CD4-positive, alpha-beta T cell (primary cell): ENCODE measurements at regions not wholly inside any gene's neighbourhood (a gene's known extent, or its start where the extent isn't known, plus 50 kb on each side); places are given as distances from the start of the nearest gene placed in this dataset.

Experiments used
- ATAC-seq: fragments of 200-7000 bp; cut with Tn5 transposase; one replicate; pipeline ENCODE4 v1.10.0; 2022; ENCODE audit warnings: mild to moderate bottlenecking; ENCODE audit not compliant: poor library complexity
- CTCF ChIA-PET: fragments of 350-600 bp; sonication (Branson Sonifier 250); formaldehyde crosslinking; loops from one replicate; lab custom pipeline; 2021; ENCODE audit warnings: antibody characterized with exemption, inconsistent platforms; lab: Charles Lee
- POLR2A ChIA-PET: fragments of 350-600 bp; sonication (Branson Sonifier 250); formaldehyde crosslinking; loops from one replicate; lab custom pipeline; 2021; ENCODE audit warnings: antibody characterized with exemption, inconsistent platforms; lab: Charles Lee
- DNase-seq, 14 experiments: peaks; one replicate each; pipeline ENCODE4 v3.0.0-alpha.2; 2013 to 2020; ENCODE audit warnings: mixed read lengths in 2 of 14
- H3K27ac ChIP-seq, 2 donors: one replicate each; pipeline versions ENCODE4 v1.5.1 to v1.7.0; 2013; ENCODE audit warnings: low read length in 2 of 2, low read depth in 1 of 2, mild to moderate bottlenecking in 1 of 2
- H3K27me3 ChIP-seq, 2 experiments: 1 replicate in 1 of 2; 2 replicates in 1 of 2; pipeline versions ENCODE4 v1.6.1 to v1.7.0; 2013; ENCODE audit warnings: low read length in 2 of 2, control low read depth in 1 of 2, mild to moderate bottlenecking in 1 of 2, moderate library complexity in 1 of 2; ENCODE audit not compliant: insufficient read depth in 2 of 2, control insufficient read depth in 1 of 2
- H3K36me3 ChIP-seq: one replicate; pipeline ENCODE4 v1.6.1; 2013; ENCODE audit warnings: low read length, control low read depth; ENCODE audit not compliant: insufficient read depth
- H3K4me1 ChIP-seq: one replicate; pipeline ENCODE4 v1.6.1; 2013; ENCODE audit warnings: low read length, control low read depth; ENCODE audit not compliant: insufficient read depth
- H3K4me3 ChIP-seq: one replicate; pipeline ENCODE4 v1.5.1; 2013; ENCODE audit warnings: mild to moderate bottlenecking, low read length, moderate library complexity
- H3K9me3 ChIP-seq, 2 experiments: 1 replicate in 1 of 2; 2 replicates in 1 of 2; pipeline versions ENCODE4 v1.6.1 to v1.7.0; 2013; ENCODE audit warnings: low read length in 2 of 2, mild to moderate bottlenecking in 2 of 2, control low read depth in 1 of 2, moderate library complexity in 1 of 2; ENCODE audit not compliant: control insufficient read depth in 1 of 2, insufficient read depth in 1 of 2
- H3K27ac Mint-ChIP-seq: one replicate; pipeline ENCODE4 v1.8.0; 2020; ENCODE audit warnings: mixed read lengths
- H3K27me3 Mint-ChIP-seq: one replicate; pipeline ENCODE4 v1.8.0; 2021; ENCODE audit warnings: mixed read lengths
- H3K36me3 Mint-ChIP-seq: one replicate; pipeline ENCODE4 v1.8.0; 2021; ENCODE audit warnings: low read depth, mixed read lengths
- H3K4me1 Mint-ChIP-seq: one replicate; pipeline ENCODE4 v1.8.0; 2021; ENCODE audit warnings: low read depth, mixed read lengths
- H3K4me3 Mint-ChIP-seq: one replicate; pipeline ENCODE4 v1.8.0; 2020; ENCODE audit warnings: mild to moderate bottlenecking, mixed read lengths
- H3K9me3 Mint-ChIP-seq: one replicate; pipeline ENCODE4 v1.8.0; 2020; ENCODE audit warnings: mixed read lengths
- CTCF ChIP-seq: fragments of 200-600 bp; IDR thresholded peaks from one replicate; pipeline ENCODE4 v1.8.0; 2022; ENCODE audit warnings: antibody characterized with exemption, mild to moderate bottlenecking
- intact Hi-C, 2 experiments: fragments of 100-400 bp; cut with DNase I in 1 of 2; cut with micrococcal nuclease in 1 of 2; formaldehyde crosslinking; loops; one replicate each; pipeline versions ENCODE4 v1.15.1 to v1.9.0; 2023 to 2025; cut with DNase I, micrococcal nuclease

DNA sequence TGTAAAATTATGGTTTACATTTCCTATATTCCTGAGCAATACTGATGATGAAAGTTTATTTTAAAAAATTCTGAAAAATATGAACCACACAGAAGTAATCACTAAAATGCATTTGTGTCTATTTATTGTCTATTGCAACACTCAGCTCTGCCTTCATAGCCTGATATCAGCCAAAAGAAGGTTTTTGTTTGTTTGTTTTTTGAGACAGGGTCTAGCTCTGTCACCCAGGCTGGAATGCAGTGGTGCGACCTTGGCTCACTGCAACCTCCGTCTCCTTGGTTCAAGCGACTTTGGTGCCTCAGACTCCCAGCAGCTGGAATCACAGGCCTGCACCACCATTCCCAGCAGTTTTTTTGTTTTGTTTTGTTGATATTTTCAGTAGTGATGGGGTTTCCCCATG, 1560.2 kb downstream of the SI start:
- Histone ChIP-seq H3K4me3 (no peak overlapping the region), H3K9me3 (peaks cover 0 to 13% of the 10 kb centered on the region in 2 experiments), H3K4me1 (no peaks in the 10 kb centered on the region), H3K27ac (no peak overlapping the region), H3K36me3 (no peaks in the 10 kb centered on the region), H3K27me3 (no peaks in the 10 kb centered on the region)
- Mint-ChIP-seq H3K4me3 (no peak overlapping the region), H3K4me1 (no peaks in the 10 kb centered on the region), H3K27ac (no peak overlapping the region), H3K9me3 (no peaks in the 10 kb centered on the region), H3K36me3 (no peaks in the 10 kb centered on the region), H3K27me3 (no peaks in the 10 kb centered on the region)
- intact Hi-C loops = no loop called here
- DNase-seq (no peak), ATAC-seq (no peak)
- ChIA-PET POLR2A (no interaction called here), CTCF (no interaction called here)
- TF ChIP-seq CTCF = no peak

- peaks cover 0 to 5% of the 10 kb centered on the region in 2 experiments for H3K9me3 ChIP-seq
- DNase-seq = no peak
- H3K36me3 Mint-ChIP-seq = no peaks in the 10 kb centered on the region
These were observed 1565.1 kb downstream of the SI start for GRCh38 chr3:163513149-163513657.

DNA sequence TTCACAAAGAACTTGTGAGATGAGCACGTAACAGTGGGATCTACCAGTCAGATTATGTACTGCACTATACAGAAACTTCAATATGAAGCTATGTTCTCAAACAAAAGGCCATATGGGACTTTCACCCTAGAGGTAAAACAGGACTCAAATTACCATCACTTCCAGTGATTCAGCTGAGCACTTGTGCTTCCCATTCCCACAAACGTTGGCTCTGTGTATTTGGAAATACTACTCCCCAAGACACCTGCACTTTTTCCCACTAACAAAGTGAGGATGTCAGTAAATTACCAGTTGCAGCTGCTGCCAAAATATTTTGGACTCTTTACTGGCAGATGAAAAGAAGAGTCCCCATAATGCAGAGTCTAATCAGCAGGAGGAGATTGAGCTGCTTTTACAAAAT, 1570.1 kb downstream of the SI start:
- no peak overlapping the region for H3K27ac Mint-ChIP-seq
- H3K9me3 Mint-ChIP-seq = peaks cover 2% of the 10 kb centered on the region
- H3K4me1 Mint-ChIP-seq = no peaks in the 10 kb centered on the region
- intact Hi-C loops = no loop called here
- H3K4me3 Mint-ChIP-seq = no peak overlapping the region
- H3K27me3 Mint-ChIP-seq = no peaks in the 10 kb centered on the region
- ChIA-PET CTCF (no interaction called here), POLR2A (no interaction called here)
- TF ChIP-seq CTCF = no peak
- Histone ChIP-seq H3K27ac (no peak overlapping the region), H3K27me3 (no peaks in the 10 kb centered on the region), H3K36me3 (no peaks in the 10 kb centered on the region), H3K4me1 (no peaks in the 10 kb centered on the region), H3K4me3 (no peak overlapping the region), H3K9me3 (peaks cover 0 to 3% of the 10 kb centered on the region in 2 experiments)
- DNase-seq = no peak
- no peaks in the 10 kb centered on the region for H3K36me3 Mint-ChIP-seq
- ATAC-seq = no peak

More at GRCh38 chr3:163513149-163513657, 1565.1 kb downstream of the SI start:
- Histone ChIP-seq H3K4me3 (no peak overlapping the region), H3K27me3 (no peaks in the 10 kb centered on the region), H3K4me1 (no peaks in the 10 kb centered on the region), H3K36me3 (no peaks in the 10 kb centered on the region), H3K27ac (no peak overlapping the region)
- POLR2A ChIA-PET = no interaction called here
- no peak for TF ChIP-seq CTCF
- intact Hi-C loops = no loop called here
- Mint-ChIP-seq H3K27me3 (no peaks in the 10 kb centered on the region), H3K27ac (no peak overlapping the region), H3K4me1 (no peaks in the 10 kb centered on the region), H3K4me3 (no peak overlapping the region), H3K9me3 (peaks cover 2% of the 10 kb centered on the region)
- no peak for ATAC-seq
- CTCF ChIA-PET = interaction anchor here (0.9 kb wide), 1 partner anchor 15 kb away, joined by 3 read pairs; no protein-coding TSS in a partner anchor
